Stimulated activated CD8-positive, alpha-beta memory T cell treated with anti-CD3 and anti-CD28 coated beads, Interleukin-12 subunit alpha, Interleukin-12 subunit beta, amount 100 ng/mL, for 24 hours (primary cell): ENCODE measurements at regions not wholly inside any gene's neighbourhood (a gene's known extent, or its start where the extent isn't known, plus 50 kb on each side); places are given as distances from the start of the nearest gene placed in this dataset.
"Not testable (repeated sequence)": the region's sequence is repeated elsewhere in the genome, so short reads cannot be mapped to it uniquely, and the experiment has no call there.

Experiments
- DNase-seq: peaks from one replicate; pipeline ENCODE4 v3.0.0-alpha.2; 2020; ENCODE audit errors: extremely low read depth

DNA sequence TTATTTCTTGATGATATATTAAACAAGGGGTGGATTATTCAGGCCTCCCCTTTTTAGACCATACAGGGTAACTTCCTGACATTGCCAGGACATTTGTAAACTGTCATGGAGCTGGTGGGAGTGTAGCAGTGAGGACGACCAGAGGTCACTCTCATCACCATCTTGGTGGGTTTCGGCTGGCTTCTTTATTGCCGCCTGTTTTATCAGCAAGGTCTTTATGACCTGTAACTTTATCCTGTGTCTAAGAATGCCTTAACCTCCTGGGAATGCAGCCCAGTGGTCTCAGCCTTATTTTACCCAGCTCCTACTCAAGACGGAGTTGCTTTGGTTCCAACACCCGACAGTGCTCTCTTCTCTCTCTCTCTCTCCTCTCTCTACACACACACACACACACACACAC lies 221.9 kb downstream of the C16orf95 start:
- DNase-seq, result no peak

DNA sequence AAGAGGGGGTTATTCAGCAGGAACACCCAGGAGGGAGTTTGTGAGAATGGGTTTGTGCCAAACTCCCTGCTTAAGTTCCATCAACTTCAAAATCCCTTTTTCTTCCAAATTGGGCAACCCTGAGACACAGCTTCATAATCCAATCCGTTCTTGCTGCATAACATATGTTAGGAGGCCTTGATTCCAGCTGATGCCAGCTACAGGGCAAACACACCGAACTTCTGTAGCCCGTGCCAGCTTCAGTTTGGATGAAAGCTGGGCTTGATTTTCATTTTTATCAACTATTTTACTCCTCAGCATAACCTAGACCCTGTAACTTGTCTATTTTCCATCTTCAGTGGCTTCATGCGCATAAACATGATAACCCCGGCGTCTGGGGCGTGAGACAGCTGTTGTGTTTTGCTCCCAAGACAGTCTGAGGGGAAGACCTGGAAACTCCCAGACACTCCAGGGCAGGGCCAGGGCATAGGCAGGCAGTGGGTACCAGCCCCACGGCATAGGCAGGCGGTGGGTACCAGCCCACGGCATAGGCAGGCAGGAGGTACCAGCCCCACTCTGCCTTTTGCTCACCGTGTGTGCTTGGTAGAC lies 220.4 kb downstream of the C16orf95 start:
- DNase-seq, result no peak

DNA sequence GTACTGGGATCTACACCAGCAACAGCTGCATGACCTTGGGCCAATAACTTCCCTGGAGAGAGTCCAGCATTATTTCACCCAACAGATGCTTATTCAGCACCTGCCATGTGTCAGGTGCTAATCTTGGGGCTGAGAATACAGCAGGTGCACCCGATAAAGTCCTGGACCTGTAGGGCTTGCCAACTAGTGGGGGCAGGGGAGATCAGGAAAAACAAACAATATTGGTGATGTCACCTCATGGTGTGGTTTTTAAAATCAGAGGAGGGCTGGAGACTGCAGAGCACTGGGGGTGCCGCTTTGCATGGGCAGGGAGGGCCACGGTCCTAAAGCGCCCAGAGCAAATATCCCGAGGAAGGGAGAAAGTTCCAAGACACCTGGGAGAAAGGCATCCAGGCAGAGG lies 218.8 kb downstream of the C16orf95 start:
- no peak for DNase-seq

DNA sequence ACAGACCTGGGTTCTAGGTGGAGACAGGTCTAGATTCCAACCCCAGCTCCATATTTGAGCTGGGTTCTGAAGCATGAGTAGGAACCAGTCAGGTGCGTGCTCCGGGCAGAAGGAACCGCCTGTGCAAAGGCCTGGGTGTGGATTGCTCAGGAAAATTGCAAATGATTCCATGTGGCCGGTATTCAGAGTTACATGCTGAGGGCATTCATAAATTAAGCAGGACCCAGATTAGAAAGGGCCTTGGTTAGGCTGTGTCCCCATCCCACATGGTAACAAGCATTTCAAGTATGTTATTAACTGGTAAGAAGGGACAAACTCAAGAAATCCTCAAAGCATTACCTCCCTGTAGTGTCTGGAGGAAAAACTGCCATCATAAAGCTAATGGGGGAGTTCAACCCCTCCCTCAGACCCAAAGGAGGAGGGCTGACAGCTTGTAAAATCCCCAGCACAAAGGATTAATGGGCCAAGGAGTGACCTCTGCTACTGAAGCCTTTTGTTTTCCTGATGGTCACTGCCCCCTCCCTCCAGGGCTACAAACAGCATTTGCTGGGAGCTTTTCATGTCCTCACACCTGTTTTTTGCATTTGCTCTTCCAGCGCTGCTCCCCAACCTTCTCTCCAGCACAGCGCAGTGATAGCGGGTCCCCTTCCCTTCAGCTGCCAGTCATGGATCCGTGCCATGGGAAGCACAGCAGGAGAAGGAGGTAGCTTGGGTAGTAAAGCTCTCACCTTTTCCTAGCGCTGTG lies 218.0 kb downstream of the C16orf95 start:
- no peak for DNase-seq

DNA sequence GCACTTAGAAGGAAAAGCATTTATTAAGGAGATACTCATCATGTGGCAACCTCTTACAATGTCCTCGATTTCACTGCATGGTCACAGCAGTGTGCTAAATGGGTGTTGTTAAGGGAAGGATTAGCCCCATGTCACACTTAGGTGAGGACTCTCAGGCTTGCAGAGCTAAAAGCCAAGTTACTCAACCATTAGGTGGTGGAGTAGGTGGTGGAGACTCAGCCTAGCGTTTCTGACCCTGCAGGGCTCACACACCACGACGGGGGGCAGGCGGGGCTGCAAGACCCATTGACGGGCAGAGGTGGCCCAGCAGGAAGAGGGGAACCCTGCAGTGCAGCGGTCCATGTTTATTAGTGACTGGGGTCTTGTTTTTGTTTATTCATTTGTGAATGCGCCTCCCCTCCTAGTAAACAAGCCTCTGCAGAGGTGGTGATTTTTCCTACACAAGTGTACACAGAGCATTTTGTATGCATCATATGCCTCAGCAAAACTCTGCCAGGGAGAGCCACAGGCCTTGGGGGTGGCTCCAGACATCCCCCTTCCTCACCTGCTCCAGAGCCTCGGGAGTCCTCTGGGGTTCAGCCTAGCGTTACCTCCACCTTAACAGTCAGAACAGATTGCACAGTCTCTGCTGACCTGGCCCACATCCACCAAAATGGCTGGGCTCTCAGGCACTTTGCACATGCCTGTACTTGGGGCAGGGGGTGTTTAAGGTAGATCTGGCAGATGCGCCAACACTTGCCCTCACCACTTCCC lies 216.7 kb downstream of the C16orf95 start:
- no peak for DNase-seq

DNA sequence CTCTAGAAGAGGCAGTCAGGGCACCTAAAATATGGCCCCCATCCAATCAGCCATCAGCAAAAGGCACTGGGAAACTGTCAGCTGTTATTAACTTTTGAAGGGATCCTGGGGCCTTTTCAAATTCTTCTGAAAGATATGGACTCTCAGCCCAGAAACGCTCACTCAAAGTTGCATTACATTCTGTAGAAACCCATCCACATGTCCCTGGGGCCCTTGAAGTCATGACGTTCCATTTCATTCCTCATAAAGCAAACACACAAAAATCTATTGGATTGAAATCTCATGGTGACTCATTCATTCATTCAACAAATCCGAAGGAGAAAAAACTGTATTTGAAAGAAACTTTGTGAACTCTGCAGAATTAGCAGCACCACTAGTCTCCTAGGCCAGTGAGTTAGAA lies 215.3 kb downstream of the C16orf95 start:
- DNase-seq, result no peak

DNA sequence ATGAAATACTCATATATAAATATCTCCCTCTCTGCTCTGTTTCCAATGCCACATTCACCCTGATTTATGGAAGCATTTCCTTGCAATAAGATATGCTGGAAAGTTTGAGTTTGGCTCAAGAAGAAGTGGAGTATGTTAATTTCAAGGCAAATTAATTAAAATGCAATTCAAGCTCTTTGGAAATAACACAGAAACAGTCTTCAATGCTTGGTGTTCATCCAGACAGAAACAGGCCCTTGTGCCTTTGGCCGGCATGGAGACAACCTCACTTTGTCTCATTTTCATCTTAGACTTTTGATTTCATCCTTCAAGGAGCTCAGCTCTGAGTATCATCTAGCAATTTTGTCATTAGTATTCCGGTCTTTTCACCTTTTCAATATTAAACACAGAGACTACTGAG lies 210.0 kb downstream of the C16orf95 start:
- no peak for DNase-seq

DNA sequence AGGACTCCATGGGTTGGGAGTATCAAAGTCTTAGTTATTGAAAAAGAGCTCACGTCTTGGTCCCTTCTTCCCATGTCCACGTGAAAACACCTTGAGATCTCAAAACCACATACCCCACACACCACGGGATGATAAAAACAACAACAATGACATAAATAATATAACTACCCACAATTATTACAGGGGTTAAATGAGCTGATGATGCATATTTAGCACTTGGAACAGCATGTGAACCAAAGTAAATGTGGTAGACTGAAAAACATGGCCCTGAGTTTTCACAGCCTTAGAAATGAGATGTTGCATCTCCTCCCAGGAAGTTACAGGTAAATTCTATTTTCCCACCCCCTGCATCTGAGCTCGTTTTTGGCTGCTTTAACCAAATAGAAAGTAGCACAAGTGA lies 208.9 kb downstream of the C16orf95 start:
- no peak for DNase-seq

DNA sequence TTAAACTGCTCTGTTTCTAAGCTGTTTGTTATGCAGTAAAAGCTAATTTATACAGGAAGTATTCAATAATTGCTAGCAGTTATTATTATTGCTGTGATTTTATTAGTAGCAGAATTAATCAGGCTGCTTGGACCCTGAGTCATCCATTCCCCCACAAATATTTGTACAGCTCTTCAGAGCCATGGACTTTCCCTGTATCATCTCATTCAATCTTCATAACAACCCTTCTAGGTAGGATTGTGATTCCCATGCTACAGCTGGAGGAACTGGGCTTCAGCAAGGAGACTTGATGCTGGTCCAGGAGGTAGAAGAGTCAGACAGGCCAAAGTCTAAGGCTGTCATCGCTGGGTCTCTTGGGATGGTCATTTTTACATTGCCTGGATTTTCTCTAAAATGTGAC lies 208.3 kb downstream of the C16orf95 start:
- no peak for DNase-seq

DNA sequence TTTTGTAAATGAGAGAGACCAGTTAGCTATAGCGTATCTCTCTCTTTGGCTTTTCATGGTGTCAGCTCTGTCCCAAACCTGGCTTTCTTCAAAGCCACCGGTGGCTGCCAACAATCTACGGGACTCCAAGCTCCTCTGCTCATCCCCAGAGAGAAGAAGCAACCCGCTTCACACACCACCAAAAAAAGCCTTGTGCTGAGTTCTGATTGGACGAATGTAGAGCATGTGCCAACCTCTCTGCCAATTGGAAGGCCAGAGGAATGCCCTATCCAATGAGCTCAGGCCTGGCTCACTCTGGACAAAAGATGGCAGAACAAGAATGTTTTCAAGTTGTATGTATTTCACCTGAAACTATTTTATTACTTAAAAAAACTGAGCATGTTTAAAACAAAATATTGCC lies 202.4 kb downstream of the C16orf95 start:
- no peak for DNase-seq

DNA sequence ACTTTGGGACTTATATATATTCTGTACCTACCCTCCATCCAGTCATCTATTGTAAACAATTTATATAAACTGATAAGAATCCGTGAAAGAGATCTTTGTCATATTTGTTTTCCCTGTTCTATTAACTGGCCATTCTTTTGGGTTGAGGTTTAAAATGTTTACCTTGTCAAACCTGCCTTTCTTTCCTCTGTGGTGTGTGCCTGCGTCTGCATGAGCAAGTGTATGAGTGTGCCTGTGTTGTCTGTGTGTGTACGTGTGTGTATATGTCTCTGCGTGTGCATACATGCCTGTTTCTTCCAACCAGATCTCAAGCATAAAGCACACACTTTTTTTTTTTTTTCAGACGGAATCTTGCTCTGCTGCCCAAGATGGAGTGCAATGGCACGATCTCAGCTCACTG lies 201.5 kb downstream of the C16orf95 start:
- DNase-seq, result no peak

DNA sequence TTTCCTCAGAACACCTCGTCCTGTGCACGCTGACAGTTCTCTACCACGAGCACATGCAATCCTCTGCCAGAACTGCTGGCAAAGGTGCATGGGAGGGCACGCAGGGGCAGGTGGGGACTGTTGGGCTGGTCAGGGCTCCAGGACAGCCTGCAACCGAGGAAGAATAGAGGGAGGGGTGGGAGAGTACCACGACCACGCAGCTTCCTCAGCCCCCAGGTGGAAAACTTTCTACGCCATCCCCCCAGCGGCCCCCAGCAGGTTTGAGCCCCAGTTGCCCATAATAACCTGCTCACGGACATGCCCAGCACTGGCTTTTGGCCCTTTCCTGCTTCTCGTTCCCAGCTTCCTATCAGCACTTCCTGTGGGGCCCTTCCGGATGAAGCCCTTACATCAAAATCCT lies 199.3 kb downstream of the C16orf95 start:
- no peak for DNase-seq

DNA sequence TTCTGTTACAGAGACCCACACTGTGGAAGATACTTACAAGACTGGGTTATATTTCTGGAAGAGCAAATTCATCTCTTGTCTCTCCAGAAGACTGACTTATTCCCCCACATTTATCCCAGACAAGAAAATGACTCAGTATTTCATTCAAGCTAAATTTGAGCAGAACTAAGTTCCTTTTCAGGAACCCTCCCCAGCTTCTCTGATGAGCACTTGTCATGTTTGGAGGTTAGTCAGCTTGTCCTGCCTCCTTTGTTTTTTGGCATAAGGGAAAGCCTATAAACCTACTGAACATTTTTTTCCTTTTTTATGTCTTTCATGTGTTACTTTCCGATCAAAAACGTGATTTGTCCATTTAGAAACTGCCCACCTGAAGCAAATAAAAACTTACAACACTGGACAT lies 198.0 kb downstream of the C16orf95 start:
- no peak for DNase-seq

DNA sequence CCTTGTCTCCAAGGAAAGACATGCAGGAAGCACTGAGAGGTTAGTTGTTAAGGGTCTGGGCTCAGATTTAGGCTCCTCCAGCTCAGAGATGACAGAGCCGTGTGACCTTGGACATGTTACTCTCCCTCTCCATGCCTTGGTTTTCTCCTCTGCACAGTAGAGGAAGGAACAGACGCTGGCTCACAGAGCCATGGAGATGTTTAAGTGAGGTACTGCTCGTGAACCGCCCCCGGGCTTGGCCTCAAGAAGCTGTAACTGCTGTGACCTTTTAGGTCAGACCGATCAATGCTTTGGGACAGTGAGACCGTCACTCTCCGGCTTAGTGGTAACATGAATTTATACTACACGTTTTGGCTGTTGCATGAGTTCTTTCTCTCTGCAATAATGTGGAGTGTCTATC lies 197.4 kb downstream of the C16orf95 start:
- DNase-seq, result no peak

DNA sequence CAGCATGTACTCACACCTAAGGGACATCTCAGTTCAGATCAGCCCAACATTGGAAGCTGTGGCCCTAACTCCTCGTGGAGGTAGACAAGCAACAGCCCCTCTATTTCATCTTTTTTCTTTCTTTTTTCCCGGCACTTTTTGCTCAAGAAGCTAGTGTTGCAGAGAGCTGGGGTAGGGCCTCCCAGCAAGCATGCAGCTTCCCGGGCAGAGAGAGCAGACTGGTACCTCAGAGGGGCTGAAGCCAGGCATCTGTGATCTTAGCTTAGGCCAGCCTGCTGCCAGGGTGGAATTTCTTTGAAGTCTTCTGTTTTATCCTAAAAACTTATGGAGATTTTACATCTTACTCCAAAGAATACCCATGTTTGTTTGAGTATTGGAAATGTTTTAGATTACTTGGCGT lies 195.4 kb downstream of the C16orf95 start:
- no peak for DNase-seq

DNA sequence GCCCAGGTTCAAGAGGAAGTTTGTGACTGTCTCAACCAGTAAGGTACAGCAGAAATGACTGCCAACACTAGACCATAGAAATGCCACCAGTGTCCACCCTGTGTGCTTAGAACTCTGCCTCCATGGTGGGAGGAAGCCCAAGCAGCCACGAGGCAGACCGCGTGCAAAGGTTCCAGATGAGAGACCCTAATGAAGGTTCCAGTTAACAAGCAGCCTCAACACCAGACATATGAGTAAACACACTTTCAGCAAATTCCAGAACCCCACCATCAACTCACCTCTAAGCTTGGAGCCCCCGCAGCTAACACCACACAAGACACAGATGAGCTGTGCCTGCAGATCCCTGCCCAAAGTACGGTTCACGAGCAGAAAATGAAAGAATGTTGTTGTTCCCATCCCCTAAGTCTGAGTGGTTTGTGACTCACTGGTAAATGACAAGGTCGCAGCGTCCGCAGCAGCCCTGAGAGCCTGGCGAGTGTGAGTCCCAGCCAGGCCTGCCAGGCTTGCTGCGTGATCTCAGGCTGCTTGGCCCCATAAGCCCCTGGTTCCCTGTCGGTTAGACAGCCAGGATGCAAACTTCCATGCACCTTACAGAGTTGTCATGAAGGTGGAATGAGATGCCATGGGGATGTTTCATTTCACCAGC lies 193.7 kb downstream of the C16orf95 start:
- no peak for DNase-seq

DNA sequence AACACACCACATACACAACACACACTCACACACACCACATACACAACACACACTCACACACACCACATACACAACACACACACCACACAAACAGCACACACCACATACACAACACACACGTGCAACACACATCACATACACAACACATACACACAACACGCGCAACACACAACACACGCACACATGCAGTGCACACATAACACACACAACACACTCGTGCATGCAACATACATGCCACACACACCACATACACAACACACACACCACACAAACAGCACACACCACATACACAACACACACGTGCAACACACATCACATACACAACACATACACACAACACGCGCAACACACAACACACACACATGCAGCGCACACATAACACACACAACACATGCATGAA lies 192.8 kb downstream of the C16orf95 start:
- DNase-seq, result not testable (repeated sequence)

DNA sequence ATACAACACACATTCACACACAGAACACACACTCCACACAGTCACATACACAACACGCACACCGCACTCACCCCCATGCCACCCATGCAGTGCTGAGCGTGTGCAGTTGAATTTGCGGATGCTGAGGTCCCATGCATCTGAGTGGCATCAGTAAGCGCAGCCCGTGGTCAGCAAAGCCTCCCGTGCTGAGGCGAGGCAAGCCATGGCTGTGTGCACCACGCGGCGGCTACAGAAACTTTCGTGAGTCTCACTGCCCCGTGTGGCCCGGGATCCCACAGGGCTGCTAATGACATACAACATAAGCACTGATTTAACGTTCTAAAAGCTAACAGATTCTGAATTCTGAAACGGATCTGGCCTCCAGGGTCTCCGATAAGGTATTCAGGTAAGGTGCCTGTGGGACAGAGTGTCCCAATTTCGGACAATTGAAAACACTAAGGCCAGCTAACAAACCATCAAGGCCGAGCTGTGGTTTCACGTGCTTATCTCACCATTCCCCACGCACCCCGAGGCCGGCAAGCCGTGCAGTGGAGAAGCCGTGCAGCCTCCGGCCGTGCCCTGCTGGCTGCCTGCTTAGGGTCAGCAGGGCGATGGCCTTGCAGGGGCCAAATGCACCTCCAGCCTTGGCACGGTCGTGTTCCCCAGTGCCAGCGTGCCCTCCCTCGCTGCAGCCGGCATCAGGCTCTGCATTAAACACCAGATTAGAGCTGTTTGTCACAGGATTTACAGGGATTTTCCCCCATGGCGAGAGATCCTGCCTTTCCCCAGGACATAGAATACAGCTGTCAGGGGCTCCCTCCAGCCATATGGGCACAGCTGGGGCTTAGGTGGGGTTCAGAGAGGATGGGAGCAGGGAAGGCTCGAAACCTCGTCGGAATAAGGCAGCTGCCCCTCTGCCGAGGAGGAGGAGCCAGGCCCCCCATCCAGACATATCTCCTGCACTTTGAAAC lies 191.7 kb downstream of the C16orf95 start:
- no peak for DNase-seq

DNA sequence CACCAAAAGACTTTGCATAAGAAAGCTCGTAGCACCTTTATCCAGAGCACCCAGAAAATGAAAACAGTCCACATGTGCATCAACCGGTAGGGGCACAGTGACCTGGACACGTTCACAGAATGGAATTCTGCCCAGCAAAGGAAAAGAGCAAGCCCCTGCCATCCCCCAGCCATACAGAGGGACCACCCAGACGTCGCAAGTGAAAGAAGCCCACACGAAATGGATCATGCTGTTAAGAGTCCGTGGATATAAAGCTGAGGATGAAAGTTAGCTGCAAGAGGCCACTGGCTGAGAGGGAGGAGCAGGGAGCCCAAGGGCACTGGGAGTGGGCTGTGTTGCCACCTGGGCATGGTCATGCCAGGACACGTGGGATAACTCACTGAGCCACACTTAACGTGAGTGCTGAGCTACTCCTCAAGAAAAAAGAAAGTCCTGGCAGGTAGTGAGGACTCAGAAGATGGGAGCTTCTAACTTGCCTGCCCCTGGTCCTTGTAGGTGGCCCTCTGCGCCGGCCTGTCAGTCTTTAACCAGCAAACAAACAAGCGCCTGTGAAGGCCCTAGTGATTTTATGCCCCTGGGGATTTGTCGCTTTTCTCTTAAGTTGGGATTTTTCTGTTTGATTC lies 190.7 kb downstream of the C16orf95 start:
- DNase-seq, result no peak

DNA sequence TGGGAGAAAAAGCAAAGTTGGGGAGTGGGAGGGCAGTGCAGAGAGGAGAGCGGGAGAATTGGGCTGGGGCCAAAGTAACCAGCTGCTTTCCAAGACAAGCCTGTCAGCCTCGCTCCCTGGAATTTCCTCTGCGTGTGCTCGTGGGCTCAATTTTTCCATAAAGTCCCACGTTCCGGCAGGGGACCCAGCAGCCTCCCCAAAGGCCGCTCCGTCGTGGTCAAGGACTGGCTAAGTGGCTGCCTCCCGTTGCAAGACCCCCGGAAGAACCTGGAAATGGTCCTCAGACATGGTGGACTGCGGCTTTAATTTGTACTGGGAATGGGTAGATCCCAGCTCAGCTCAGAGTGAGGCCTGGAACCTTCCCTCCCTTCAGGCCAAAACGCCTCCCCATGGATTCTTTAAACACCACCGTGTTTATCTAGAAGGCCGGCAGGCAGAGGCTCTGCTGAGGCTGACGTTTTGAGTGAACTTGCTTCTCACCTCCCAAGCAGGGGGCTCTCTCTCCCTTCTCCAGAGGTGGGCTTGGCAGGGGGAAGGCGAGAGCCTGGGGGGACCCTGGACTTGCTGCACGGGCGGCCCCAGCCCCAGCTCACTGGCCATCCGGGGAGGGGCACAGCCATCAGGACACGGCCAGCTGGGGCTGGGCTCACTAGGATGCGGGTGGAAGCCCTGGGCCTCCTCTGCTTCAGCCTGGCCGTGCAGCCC lies 190.0 kb downstream of the C16orf95 start:
- DNase-seq, result no peak
